ENCODE measurements at regions not wholly inside any gene's neighbourhood (a gene's known extent, or its start where the extent isn't known, plus 50 kb on each side); places are given as distances from the start of the nearest gene placed in this dataset.

DNA sequence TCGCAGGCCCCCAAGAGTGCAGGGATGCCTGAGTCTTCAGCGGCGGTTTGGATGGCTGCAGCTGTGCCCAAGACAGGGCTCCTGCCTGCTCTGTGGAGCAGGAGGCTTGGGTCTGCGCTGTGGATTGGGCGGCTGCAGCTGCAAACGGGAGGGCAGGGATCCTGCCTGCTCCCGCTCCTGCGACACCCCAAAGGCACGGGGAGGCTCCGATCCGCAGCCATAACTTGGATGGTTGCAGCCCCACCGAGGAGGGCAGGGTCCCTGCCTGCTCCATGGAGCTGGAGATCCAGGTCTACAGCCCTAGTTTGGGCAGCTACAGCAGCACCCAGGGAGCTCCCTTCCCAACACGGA, 898.8 kb upstream of the NEGR1 start:
- no peak overlapping the region for H3K4me3 ChIP-seq (ENCODE audit: low read depth, low read length)
- DNase-seq (ENCODE audit: low read depth) = no peak
- TF ChIP-seq, protein P1, sequence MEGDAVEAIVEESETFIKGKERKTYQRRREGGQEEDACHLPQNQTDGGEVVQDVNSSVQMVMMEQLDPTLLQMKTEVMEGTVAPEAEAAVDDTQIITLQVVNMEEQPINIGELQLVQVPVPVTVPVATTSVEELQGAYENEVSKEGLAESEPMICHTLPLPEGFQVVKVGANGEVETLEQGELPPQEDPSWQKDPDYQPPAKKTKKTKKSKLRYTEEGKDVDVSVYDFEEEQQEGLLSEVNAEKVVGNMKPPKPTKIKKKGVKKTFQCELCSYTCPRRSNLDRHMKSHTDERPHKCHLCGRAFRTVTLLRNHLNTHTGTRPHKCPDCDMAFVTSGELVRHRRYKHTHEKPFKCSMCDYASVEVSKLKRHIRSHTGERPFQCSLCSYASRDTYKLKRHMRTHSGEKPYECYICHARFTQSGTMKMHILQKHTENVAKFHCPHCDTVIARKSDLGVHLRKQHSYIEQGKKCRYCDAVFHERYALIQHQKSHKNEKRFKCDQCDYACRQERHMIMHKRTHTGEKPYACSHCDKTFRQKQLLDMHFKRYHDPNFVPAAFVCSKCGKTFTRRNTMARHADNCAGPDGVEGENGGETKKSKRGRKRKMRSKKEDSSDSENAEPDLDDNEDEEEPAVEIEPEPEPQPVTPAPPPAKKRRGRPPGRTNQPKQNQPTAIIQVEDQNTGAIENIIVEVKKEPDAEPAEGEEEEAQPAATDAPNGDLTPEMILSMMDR (IDR thresholded peaks at IDR 0.05; ENCODE audit: insufficient read depth, low read depth, low read length, missing control alignments) = no peak

DNA sequence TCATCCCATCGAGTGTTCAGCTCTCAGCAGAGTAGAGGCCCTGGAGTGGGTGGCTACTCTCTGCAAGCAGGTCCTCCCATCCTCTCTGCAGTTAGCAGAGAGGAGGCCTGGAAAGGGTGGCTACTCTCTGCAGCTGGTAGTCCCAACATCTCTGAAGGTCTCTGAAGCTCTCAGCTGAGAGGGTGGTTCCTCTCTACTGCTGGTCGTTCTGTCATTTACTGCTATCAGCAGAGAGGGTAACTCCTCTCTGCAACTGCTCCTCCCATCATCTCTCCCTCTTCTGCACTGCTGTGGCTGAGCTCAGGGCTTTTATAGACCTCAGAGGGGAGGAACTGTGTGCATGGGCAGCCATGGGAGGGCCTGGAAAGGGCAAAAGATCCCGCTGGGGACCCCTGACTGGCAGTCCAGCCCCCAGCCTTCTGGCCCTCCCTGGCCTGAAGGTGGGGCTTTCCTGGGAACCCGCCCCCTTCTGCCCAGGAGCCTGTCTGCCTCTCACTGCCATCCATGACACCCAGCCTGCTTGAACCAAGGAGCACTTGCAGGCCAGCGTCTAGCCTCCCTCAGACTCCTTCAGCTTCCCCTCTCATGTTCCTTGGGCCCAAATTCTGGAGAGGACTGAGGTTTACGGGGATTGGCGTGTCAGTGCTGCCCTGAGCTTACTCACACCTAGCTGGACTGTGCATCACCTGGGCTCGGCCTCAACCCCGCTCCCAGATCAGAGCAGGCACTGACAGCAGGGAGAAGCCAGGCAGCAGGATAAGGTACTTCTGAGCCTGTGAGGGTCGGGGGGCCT, 898.3 kb upstream of the NEGR1 start:
- no peak overlapping the region for H3K4me3 ChIP-seq (ENCODE audit: low read depth, low read length)
- TF ChIP-seq, protein P1 (IDR thresholded peaks at IDR 0.05; ENCODE audit: insufficient read depth, low read depth, low read length, missing control alignments) = no peak
- DNase-seq (ENCODE audit: low read depth) = no peak

DNA sequence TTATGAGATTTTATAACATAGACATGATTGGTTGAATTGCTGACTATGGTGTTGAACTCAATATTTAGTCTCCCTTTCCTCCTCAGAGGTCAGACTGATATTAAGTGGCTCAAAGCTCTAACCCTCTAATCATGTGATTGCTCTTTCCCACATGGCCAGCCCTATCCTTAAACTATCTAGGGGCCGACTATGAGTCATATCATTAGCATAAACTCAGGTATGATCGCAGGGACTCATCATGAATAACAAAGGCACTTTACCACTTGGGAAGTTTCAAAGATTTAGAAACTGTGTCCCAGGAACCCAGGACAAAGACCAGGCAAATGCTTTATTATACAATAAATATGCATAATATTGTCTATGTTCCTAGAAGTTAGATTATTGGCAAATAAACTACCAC, 894.6 kb upstream of the NEGR1 start:
- DNase-seq (ENCODE audit: low read depth) = no peak
- H3K4me3 ChIP-seq (ENCODE audit: low read depth, low read length) = no peak overlapping the region
- TF ChIP-seq, protein P1 (IDR thresholded peaks at IDR 0.05; ENCODE audit: insufficient read depth, low read depth, low read length, missing control alignments) = no peak

DNA sequence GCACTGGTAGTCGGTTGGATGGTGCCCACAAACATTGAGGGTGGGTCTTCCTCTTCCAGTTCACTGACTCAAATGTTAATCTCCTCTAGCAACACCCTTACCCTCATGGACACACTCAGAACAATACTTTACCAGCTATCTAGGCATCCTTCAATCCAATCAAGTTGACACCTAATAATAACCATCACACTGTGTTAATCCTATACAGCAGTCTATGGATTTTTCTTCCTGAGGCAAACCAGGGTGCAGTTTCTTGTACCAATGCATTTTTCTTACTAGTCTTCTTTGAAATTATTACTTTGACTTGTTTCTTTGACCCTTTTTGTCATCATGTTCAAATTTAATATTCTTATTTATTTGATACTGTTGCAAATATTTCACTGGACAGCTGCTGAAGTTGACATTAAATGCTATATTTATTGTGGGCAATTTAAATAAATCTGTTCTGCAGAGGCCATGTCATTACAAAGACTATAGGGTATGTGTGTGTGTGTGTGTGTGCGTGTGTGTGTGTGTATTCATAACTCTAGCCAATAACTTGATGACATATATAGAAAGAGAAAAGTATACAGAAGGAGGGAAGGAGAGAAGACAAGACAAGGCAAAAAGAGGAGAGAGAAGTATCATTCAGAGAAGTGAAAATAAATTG, 884.8 kb upstream of the NEGR1 start:
- TF ChIP-seq, protein P1 (IDR thresholded peaks at IDR 0.05; ENCODE audit: insufficient read depth, low read depth, low read length, missing control alignments) = no peak
- H3K4me3 ChIP-seq (ENCODE audit: low read depth, low read length) = no peak overlapping the region
- DNase-seq (ENCODE audit: low read depth) = no peak

DNA sequence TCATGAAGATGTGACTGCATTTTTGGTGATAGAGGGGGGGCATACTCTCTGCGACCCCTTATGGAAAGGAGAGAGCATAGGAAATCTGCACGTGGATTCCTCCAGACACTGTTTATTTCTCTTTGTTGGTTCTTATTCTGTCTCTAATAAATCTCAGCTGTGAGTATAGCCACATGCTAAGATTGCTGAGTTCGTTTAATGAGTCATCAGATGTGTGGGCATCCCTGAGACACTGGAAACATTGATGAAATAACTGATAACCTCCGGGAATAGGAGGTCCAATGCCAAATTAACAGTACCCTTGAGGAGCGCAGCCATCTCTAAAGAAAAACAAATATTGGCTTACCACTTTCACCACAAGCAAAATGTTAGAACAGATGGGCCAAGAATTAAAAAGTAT, 880.2 kb upstream of the NEGR1 start:
- TF ChIP-seq, protein P1 (IDR thresholded peaks at IDR 0.05; ENCODE audit: insufficient read depth, low read depth, low read length, missing control alignments) = no peak
- H3K4me3 ChIP-seq (ENCODE audit: low read depth, low read length) = no peak overlapping the region
- no peak for DNase-seq (ENCODE audit: low read depth)

DNA sequence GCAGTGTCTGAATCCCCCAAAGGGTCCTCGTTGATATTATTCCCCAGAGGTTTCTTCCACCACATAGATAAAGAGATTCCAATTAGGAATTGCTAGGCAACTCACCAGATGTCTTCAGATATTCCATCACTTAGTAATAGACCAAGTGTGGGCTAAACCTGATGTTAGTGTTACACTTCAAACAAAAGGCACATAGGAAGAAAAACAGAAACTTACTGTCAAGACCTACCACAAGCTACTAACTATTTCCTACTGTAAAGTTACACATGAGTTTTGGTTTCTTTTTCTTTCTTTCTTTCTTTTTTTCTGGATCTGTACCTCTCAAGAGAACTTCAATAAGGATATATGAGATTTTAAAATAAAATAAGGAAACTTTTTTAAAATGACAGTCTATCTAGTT, 879.1 kb upstream of the NEGR1 start:
- DNase-seq (ENCODE audit: low read depth) = no peak
- TF ChIP-seq, protein P1 (IDR thresholded peaks at IDR 0.05; ENCODE audit: insufficient read depth, low read depth, low read length, missing control alignments) = no peak
- H3K4me3 ChIP-seq (ENCODE audit: low read depth, low read length) = no peak overlapping the region
